WTC11 (cell line): ENCODE measurements at regions not wholly inside any gene's neighbourhood (a gene's known extent, or its start where the extent isn't known, plus 50 kb on each side); places are given as distances from the start of the nearest gene placed in this dataset.

Experiments used
- ATAC-seq: fragments of 200-7000 bp; cut with Tn5 transposase; 2 replicates; pipeline ENCODE4 v1.10.0; 2021; ENCODE audit warnings: mild to moderate bottlenecking, moderate library complexity
- CTCF ChIA-PET: fragments of 300-600 bp; sonication (Branson Sonifier 250); formaldehyde crosslinking; loops from one replicate; lab custom pipeline; 2021; ENCODE audit warnings: antibody characterized with exemption; lab: Charles Lee
- POLR2A ChIA-PET: fragments of 350-600 bp; sonication (Branson Sonifier 250); formaldehyde crosslinking; loops from one replicate; lab custom pipeline; 2021; ENCODE audit warnings: antibody characterized with exemption; lab: Charles Lee
- DNase-seq: peaks from one replicate; pipeline ENCODE4 v3.0.0; 2021; ENCODE audit warnings: low spot score
- H3K27ac Mint-ChIP-seq: 2 replicates; pipeline ENCODE4 v1.8.0; 2021; ENCODE audit warnings: mixed read lengths
- H3K27me3 Mint-ChIP-seq: 2 replicates; pipeline ENCODE4 v1.8.0; 2021; ENCODE audit warnings: low read depth, mild to moderate bottlenecking, moderate library complexity, mixed read lengths
- H3K36me3 Mint-ChIP-seq: 2 replicates; pipeline ENCODE4 v1.8.0; 2021; ENCODE audit warnings: mixed read lengths
- H3K4me1 Mint-ChIP-seq: 2 replicates; pipeline ENCODE4 v1.8.0; 2022; ENCODE audit warnings: mixed read lengths
- H3K4me3 Mint-ChIP-seq: 2 replicates; pipeline ENCODE4 v1.8.0; 2021; ENCODE audit warnings: mild to moderate bottlenecking, moderate library complexity, mixed read lengths
- H3K9me3 Mint-ChIP-seq: 2 replicates; pipeline ENCODE4 v1.8.0; 2021; ENCODE audit warnings: mixed read lengths
- FOXK1 ChIP-seq: sonication (generic); formaldehyde crosslinking; IDR thresholded peaks from 2 replicates; pipeline ENCODE4 v1.8.0; 2022; ENCODE audit warnings: mild to moderate bottlenecking, moderate library complexity, missing genetic modification reagents
- GABPB1 ChIP-seq: sonication (generic); formaldehyde crosslinking; IDR thresholded peaks from 2 replicates; pipeline ENCODE4 v1.8.1; 2023; ENCODE audit warnings: mild to moderate bottlenecking, missing genetic modification reagents
- HMGA2 ChIP-seq: fragments of 250-450 bp; sonication (Bioruptor Pico); IDR thresholded peaks from 2 replicates; pipeline ENCODE4 v1.4.0; 2021; ENCODE audit warnings: mild to moderate bottlenecking, moderate library complexity
- KAT7 ChIP-seq: sonication (generic); formaldehyde crosslinking; IDR thresholded peaks from 2 replicates; pipeline ENCODE4 v1.8.1; 2023; ENCODE audit warnings: missing genetic modification reagents, mild to moderate bottlenecking, borderline replicate concordance
- NFE2L1 ChIP-seq: sonication (generic); formaldehyde crosslinking; IDR thresholded peaks from 2 replicates; pipeline ENCODE4 v1.8.1; 2023; ENCODE audit warnings: missing genetic modification reagents
- NR3C1 ChIP-seq: sonication (generic); formaldehyde crosslinking; conservative IDR thresholded peaks from 2 replicates; pipeline ENCODE4 v1.8.1; 2023; ENCODE audit warnings: low read depth, mild to moderate bottlenecking, missing genetic modification reagents
- SOX15 ChIP-seq: fragments of 250-450 bp; sonication (Bioruptor Pico); IDR thresholded peaks from 2 replicates; pipeline ENCODE4 v1.9.0; 2021; ENCODE audit warnings: mild to moderate bottlenecking
- SP1 ChIP-seq: sonication (generic); formaldehyde crosslinking; conservative IDR thresholded peaks from 2 replicates; pipeline ENCODE4 v1.8.1; 2022; ENCODE audit warnings: missing genetic modification reagents
- TF ChIP-seq, protein P1 (sequence below): sonication (generic); formaldehyde crosslinking; IDR thresholded peaks from 2 replicates; pipeline ENCODE4 v1.8.1; 2022; ENCODE audit warnings: mild to moderate bottlenecking, moderate library complexity, missing genetic modification reagents
- TF ChIP-seq, protein P2 (sequence below): fragments of 250-450 bp; sonication (Bioruptor Pico); IDR thresholded peaks from 2 replicates; pipeline ENCODE4 v1.9.0; 2021; ENCODE audit warnings: moderate library complexity, mild to moderate bottlenecking, inconsistent platforms, borderline replicate concordance
- TF ChIP-seq, protein P3 (sequence below): sonication (generic); formaldehyde crosslinking; IDR thresholded peaks from 2 replicates; pipeline ENCODE4 v1.8.0; 2023; ENCODE audit warnings: missing genetic modification reagents, mild to moderate bottlenecking, borderline replicate concordance
- TF ChIP-seq, protein P4 (sequence below): sonication (generic); formaldehyde crosslinking; IDR thresholded peaks from 2 replicates; pipeline ENCODE4 v1.8.0; 2022; ENCODE audit warnings: mild to moderate bottlenecking, missing genetic modification reagents
- TF ChIP-seq, protein P5 (sequence below): sonication (generic); formaldehyde crosslinking; IDR thresholded peaks from 2 replicates; pipeline ENCODE4 v1.8.1; 2023; ENCODE audit warnings: mild to moderate bottlenecking, missing genetic modification reagents, moderate library complexity
- TF ChIP-seq, protein P6 (sequence below): sonication (generic); formaldehyde crosslinking; IDR thresholded peaks from 2 replicates; pipeline ENCODE4 v1.8.0; 2023; ENCODE audit warnings: missing genetic modification reagents
- TF ChIP-seq, protein P7 (sequence below): sonication (generic); formaldehyde crosslinking; IDR thresholded peaks from 2 replicates; pipeline ENCODE4 v1.8.1; 2023; ENCODE audit warnings: mild to moderate bottlenecking, missing genetic modification reagents, borderline replicate concordance
- TF ChIP-seq, protein P8 (sequence below): fragments of 250-450 bp; sonication (Bioruptor Pico); IDR thresholded peaks from 2 replicates; pipeline ENCODE4 v2.1.2; 2022; ENCODE audit warnings: mild to moderate bottlenecking, moderate library complexity

DNA sequence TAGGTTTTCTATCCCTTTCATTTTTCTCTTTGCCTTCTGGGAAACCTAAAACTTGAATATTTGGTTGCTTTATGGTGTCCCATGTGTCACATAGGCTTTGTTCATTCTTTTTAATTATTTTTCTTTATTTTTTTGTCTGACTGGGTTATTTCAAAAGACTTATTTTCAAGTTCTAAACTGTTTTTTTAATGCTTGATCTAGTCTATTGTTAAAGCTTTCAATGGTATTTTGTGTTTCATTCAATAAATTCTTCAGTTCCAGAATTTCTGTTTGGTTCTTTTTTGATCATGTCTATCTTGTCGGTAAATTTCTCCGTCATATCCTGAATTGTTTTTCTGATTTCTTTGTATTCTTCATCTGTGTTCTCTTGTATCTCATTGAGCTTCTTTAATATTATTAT is 86.8 kb downstream of the NPS start:
- Mint-ChIP-seq H3K27ac (no peak overlapping the region), H3K4me1 (no peaks in the 10 kb centered on the region), H3K9me3 (peaks cover 53% of the 10 kb centered on the region), H3K27me3 (no peaks in the 10 kb centered on the region; the same call in 1 of the 2 replicates), H3K4me3 (no peak overlapping the region), H3K36me3 (peaks cover 19% of the 10 kb centered on the region)
- ChIA-PET POLR2A (no interaction called here), CTCF (no interaction called here)
- ATAC-seq = no peak
- TF ChIP-seq NFE2L1 (CRISPR knock-in tag) = no peak
- TF ChIP-seq, protein P1, sequence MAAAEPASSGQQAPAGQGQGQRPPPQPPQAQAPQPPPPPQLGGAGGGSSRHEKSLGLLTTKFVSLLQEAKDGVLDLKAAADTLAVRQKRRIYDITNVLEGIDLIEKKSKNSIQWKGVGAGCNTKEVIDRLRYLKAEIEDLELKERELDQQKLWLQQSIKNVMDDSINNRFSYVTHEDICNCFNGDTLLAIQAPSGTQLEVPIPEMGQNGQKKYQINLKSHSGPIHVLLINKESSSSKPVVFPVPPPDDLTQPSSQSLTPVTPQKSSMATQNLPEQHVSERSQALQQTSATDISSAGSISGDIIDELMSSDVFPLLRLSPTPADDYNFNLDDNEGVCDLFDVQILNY (CRISPR knock-in tag) = no peak
- DNase-seq = no peak

DNA sequence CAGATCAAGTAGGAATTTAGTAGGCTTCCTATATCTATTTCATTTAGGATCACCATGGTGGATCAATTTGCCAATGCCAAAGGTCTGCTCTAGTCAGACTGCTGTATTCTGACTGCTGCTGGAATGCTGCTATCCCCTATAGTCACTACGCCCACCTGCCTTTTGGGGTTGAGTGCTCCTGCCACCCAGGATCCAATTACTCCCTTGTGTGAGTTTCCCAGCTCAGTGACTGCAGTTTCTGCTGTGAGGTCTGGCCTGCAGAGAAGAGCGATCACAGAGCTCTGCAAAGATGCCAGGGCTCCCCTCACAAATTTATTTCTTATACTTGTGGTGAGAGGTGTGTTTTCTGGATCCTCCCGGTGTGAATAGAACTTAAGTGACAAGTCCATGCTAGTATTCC is 88.1 kb upstream of the FOXI2 start:
- Mint-ChIP-seq H3K36me3 (no peaks in the 10 kb centered on the region), H3K27me3 (peaks cover 5% of the 10 kb centered on the region; the same call in 1 of the 2 replicates), H3K4me3 (no peak overlapping the region), H3K9me3 (no peaks in the 10 kb centered on the region; the same call in 1 of the 2 replicates), H3K27ac (no peak overlapping the region), H3K4me1 (no peaks in the 10 kb centered on the region)
- no peak for ATAC-seq
- CTCF ChIA-PET = interaction anchor here (1.0 to 1.7 kb wide), 10 partner anchors 9 to 420 kb away, joined by 3 to 17 read pairs (median 6); no protein-coding TSS in a partner anchor
- no peak for DNase-seq
- POLR2A ChIA-PET = no interaction called here
- TF ChIP-seq HMGA2 (no peak), KAT7 (CRISPR knock-in tag) (no peak), NR3C1 (CRISPR knock-in tag) (no peak), SOX15 (no peak), FOXK1 (CRISPR knock-in tag) (no peak), GABPB1 (CRISPR knock-in tag) (no peak), SP1 (CRISPR knock-in tag) (no peak)
- TF ChIP-seq, protein P2, sequence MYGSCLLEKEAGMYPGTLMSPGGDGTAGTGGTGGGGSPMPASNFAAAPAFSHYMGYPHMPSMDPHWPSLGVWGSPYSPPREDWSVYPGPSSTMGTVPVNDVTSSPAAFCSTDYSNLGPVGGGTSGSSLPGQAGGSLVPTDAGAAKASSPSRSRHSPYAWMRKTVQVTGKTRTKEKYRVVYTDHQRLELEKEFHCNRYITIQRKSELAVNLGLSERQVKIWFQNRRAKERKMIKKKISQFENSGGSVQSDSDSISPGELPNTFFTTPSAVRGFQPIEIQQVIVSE = no peak
- TF ChIP-seq, protein P3, sequence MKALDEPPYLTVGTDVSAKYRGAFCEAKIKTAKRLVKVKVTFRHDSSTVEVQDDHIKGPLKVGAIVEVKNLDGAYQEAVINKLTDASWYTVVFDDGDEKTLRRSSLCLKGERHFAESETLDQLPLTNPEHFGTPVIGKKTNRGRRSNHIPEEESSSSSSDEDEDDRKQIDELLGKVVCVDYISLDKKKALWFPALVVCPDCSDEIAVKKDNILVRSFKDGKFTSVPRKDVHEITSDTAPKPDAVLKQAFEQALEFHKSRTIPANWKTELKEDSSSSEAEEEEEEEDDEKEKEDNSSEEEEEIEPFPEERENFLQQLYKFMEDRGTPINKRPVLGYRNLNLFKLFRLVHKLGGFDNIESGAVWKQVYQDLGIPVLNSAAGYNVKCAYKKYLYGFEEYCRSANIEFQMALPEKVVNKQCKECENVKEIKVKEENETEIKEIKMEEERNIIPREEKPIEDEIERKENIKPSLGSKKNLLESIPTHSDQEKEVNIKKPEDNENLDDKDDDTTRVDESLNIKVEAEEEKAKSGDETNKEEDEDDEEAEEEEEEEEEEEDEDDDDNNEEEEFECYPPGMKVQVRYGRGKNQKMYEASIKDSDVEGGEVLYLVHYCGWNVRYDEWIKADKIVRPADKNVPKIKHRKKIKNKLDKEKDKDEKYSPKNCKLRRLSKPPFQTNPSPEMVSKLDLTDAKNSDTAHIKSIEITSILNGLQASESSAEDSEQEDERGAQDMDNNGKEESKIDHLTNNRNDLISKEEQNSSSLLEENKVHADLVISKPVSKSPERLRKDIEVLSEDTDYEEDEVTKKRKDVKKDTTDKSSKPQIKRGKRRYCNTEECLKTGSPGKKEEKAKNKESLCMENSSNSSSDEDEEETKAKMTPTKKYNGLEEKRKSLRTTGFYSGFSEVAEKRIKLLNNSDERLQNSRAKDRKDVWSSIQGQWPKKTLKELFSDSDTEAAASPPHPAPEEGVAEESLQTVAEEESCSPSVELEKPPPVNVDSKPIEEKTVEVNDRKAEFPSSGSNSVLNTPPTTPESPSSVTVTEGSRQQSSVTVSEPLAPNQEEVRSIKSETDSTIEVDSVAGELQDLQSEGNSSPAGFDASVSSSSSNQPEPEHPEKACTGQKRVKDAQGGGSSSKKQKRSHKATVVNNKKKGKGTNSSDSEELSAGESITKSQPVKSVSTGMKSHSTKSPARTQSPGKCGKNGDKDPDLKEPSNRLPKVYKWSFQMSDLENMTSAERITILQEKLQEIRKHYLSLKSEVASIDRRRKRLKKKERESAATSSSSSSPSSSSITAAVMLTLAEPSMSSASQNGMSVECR = no peak
- TF ChIP-seq, protein P4, sequence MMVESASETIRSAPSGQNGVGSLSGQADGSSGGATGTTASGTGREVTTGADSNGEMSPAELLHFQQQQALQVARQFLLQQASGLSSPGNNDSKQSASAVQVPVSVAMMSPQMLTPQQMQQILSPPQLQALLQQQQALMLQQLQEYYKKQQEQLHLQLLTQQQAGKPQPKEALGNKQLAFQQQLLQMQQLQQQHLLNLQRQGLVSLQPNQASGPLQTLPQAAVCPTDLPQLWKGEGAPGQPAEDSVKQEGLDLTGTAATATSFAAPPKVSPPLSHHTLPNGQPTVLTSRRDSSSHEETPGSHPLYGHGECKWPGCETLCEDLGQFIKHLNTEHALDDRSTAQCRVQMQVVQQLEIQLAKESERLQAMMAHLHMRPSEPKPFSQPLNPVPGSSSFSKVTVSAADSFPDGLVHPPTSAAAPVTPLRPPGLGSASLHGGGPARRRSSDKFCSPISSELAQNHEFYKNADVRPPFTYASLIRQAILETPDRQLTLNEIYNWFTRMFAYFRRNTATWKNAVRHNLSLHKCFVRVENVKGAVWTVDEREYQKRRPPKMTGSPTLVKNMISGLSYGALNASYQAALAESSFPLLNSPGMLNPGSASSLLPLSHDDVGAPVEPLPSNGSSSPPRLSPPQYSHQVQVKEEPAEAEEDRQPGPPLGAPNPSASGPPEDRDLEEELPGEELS = no peak
- TF ChIP-seq, protein P5, sequence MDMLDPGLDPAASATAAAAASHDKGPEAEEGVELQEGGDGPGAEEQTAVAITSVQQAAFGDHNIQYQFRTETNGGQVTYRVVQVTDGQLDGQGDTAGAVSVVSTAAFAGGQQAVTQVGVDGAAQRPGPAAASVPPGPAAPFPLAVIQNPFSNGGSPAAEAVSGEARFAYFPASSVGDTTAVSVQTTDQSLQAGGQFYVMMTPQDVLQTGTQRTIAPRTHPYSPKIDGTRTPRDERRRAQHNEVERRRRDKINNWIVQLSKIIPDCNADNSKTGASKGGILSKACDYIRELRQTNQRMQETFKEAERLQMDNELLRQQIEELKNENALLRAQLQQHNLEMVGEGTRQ = no peak
- TF ChIP-seq, protein P6, sequence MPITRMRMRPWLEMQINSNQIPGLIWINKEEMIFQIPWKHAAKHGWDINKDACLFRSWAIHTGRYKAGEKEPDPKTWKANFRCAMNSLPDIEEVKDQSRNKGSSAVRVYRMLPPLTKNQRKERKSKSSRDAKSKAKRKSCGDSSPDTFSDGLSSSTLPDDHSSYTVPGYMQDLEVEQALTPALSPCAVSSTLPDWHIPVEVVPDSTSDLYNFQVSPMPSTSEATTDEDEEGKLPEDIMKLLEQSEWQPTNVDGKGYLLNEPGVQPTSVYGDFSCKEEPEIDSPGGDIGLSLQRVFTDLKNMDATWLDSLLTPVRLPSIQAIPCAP (CRISPR knock-in tag) = no peak
- TF ChIP-seq, protein P7, sequence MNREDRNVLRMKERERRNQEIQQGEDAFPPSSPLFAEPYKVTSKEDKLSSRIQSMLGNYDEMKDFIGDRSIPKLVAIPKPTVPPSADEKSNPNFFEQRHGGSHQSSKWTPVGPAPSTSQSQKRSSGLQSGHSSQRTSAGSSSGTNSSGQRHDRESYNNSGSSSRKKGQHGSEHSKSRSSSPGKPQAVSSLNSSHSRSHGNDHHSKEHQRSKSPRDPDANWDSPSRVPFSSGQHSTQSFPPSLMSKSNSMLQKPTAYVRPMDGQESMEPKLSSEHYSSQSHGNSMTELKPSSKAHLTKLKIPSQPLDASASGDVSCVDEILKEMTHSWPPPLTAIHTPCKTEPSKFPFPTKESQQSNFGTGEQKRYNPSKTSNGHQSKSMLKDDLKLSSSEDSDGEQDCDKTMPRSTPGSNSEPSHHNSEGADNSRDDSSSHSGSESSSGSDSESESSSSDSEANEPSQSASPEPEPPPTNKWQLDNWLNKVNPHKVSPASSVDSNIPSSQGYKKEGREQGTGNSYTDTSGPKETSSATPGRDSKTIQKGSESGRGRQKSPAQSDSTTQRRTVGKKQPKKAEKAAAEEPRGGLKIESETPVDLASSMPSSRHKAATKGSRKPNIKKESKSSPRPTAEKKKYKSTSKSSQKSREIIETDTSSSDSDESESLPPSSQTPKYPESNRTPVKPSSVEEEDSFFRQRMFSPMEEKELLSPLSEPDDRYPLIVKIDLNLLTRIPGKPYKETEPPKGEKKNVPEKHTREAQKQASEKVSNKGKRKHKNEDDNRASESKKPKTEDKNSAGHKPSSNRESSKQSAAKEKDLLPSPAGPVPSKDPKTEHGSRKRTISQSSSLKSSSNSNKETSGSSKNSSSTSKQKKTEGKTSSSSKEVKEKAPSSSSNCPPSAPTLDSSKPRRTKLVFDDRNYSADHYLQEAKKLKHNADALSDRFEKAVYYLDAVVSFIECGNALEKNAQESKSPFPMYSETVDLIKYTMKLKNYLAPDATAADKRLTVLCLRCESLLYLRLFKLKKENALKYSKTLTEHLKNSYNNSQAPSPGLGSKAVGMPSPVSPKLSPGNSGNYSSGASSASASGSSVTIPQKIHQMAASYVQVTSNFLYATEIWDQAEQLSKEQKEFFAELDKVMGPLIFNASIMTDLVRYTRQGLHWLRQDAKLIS (CRISPR knock-in tag) = no peak
- TF ChIP-seq, protein P8, sequence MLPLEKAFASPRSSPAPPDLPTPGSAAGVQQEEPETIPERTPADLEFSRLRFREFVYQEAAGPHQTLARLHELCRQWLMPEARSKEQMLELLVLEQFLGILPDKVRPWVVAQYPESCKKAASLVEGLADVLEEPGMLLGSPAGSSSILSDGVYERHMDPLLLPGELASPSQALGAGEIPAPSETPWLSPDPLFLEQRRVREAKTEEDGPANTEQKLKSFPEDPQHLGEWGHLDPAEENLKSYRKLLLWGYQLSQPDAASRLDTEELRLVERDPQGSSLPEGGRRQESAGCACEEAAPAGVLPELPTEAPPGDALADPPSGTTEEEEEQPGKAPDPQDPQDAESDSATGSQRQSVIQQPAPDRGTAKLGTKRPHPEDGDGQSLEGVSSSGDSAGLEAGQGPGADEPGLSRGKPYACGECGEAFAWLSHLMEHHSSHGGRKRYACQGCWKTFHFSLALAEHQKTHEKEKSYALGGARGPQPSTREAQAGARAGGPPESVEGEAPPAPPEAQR (CRISPR knock-in tag) = no peak
